ENCODE measurements at regions not wholly inside any gene's neighbourhood (a gene's known extent, or its start where the extent isn't known, plus 50 kb on each side); places are given as distances from the start of the nearest gene placed in this dataset.

DNA sequence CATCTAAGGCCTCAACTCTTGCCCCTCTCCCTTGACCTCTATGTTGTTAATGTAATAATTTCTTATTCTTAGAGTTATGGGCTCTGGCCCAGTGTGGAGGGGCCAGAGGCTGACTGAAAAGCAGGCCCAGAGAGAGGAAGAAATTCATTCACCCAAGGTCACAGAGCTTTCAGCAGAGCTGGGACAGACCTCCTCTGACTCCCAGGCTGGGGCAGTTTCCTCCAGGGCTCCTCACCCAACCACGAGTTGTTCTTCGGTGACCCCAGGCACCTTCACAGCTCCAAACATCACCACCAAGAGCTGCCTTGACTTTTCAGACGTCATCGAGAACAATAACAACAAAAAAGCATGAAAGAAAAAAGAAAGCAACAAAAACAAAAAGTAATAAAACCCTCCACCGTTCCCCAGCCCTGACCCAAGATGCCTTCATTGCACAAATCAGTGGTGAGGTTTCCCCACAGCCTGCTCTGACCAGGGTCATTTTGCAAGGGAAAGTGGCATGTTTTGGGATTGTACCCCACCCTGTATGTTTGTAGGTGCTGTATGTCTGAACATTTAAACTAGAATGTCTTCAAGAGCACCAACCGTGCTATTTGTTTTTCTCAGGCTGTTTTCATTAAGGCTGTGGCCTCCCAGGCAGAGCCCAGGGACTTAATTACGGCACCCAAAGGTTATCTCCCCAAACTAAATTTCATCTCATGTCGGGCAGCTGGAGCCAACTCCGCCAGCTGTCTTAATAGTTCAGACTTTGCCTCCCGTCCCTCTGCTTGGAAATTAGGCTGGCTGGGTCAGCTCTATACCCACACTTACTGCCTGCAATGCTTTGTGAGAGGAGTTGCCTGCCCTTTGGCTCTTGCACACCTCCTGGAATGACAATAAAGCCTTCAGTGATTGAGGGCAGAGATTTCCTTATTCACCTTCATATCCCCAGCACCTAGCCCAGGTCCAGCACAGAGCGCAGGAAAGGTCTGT, 173.8 kb downstream of the RPLP1 start:
- no peak for DNase-seq (ENCODE audit: low read depth, low spot score)

DNA sequence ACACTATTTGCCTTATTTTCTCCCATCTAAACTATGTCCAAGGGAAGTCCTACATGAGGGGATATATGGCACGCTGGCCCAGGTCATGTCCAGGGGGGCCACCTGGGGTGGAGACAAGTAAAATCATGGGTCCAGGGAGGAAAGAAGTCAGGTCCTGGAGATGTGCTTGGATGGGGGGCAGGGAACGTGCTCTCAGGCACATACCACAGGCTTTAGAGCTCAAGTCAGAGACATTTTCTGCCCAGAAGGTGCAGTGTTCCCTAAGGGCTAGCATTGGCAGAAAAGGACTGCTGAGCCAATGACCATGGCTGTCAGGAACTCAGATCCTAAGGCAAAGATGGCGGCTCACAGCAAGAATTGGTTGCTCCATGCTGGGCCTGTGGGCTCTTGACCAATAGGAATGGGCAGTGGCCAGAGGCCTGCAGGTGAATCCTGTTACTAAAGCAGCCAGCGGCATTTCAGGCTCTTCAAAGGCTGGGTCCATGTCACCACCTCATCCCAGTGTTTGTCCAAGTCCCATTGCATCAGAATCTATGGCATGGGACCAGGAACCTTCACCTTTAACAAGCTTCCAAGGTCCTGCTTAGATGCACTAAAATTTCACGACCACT, 175.0 kb downstream of the RPLP1 start:
- no peak for DNase-seq (ENCODE audit: low read depth, low spot score)

DNA sequence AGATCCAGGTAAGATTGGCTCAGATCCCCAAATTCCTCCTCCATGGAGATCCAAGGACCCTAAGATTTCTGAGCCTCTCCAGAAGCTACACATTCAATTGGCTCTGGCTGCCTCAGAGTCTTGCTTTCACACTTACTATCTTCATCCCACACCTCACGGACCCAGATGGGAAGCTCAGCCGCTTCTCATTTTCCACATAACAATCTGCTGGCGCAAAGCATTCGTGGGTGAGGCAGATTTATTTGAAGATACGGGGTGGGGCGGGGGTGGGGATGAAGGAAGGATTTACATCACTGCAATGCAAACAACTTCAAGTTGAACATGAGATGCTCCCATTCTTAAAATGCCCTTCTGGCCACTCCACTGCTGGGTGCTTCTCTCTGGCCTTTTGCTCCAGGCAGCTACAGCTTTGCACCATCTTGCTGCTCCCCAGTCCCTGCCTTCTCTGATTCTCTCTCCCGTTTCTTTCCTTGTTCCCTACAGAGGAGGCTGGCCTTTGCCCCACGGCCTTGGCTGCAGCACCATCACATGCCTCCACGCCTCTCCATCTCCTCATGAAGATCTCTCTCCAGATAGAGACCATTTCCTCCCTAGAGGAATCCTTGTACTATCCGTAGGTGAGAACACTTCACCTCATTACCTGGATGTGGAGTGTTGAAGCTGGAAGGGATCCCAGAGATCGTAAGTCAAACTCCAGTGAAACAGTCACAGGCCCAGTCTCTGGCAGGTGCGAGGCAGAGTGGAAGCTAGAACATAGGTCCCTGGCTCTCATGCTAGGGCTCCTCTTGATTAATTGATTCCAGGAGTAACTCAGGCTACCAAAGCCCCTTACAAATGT, 175.9 kb downstream of the RPLP1 start:
- no peak for DNase-seq (ENCODE audit: low read depth, low spot score)

DNA sequence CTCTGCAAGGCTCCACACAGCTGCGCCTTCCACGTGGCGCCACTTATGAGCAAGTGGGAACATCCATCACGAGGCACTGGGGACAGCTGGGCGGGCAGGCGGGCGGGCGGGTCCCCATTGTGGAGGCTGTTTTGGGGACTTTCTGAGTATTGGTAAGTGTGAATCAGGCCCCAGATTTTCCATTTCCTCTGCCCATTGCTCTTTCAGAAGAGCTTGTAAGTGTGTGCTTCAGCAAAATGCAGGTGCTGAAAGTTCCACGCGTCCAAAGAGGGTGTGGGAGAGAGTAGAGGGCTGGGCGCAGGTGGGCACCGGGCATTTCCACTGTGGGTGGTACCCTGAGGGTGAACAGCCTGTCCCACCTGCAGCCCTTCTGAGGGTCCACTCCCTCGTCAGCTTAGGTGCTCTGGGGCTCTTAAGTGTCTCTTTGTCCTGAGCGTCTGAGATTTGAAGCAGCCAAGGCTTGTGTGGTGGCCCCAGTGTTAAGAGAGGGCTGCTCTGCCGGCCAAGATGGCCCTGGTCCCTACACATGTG, 177.1 kb downstream of the RPLP1 start:
- DNase-seq (ENCODE audit: low read depth, low spot score), result no peak

DNA sequence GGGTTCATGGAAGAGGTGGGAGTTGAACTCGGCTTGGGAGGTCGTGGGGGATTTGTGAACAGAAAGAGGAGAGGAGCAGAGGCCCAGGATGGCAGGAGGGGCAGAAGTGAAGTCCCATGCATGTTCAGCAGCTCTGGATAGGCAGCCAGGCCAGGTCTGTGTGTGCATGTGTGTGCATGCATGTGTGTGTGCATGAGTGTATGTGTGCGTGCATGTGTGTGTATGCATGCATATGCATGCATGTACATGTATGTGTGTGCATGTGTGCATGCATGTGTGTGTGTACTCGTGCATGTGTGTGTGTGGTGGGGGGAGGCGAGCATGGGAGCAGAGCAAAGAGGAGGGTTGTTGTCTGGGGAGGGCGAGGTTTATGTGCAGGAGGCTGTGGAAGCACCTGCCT, 178.4 kb downstream of the RPLP1 start:
- no peak for DNase-seq (ENCODE audit: low read depth, low spot score)

DNA sequence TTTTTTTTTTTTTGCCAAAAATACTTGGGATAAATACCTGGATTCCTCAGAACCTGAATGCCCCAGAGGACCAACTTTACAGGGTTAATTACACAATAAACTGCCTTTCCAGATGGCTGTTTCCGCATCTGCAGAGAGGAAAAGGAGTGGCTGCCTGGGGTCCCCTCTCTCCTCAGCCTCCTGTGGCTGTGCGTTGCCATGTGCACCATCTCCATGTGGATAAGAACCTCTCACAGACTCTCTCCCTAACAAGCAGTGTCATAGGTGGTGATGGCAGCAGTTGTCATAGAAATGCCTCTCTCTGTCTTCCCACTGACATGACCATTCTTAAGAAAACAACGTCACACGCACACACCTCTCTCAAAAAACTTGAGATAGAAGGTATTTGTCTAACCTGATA, 179.4 kb downstream of the RPLP1 start:
- DNase-seq (ENCODE audit: low read depth, low spot score), result no peak

DNA sequence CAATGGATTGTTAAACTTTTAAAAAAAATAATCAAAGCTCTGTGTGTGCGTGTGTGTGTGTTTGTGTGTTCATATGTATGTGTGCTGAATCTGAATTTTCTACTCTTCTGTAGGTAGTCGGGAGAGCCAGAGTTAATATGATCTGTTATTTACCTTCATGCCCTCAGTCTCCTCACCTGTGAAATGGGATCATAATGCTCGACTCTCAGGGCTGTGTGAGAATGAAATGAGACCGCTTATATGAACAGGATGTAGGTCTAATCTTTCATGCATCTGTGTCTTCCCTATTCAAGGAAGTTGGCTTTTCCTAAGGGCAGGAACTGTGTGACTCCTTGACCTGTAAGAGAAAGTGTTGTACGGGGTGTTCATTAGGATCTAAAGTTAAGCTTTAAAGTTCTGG, 182.2 kb downstream of the RPLP1 start:
- DNase-seq (ENCODE audit: low read depth, low spot score), result no peak

DNA sequence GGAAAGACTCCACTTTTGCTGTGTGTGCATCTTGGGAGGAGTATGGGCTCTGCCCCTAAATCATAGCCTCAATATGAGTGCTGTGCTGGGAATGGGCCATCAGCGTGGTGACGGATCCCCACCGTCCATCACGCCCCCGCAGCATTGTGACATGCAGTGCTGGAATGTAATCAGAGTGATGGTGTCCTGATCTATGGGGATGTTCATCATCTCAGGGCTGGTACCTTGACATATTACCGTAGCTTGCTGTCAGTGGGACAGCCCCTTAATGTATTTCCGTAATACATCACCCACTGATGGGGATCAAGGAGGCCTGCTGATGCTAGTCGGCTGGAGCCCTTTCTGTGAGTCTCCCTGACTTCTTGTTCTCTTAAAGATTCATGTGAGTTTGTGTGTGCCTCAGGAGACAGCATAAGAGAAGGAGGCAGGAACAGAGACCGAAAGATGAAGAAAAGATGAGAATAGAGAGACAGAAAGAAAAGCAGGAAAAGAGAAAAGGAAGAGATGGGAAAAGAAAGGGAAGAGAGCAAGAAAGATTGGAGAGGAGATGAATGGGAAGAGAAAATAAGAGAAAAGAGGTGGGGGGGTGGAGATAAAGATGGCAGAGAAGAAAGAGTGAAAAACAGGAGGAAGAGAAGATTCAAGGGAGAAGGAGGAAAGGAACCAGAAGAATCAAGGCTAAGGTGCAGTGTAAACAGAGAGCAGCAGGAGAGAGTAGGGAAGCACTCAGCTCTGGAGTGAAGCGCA, 183.7 kb downstream of the RPLP1 start:
- DNase-seq (ENCODE audit: low read depth, low spot score), result no peak

DNA sequence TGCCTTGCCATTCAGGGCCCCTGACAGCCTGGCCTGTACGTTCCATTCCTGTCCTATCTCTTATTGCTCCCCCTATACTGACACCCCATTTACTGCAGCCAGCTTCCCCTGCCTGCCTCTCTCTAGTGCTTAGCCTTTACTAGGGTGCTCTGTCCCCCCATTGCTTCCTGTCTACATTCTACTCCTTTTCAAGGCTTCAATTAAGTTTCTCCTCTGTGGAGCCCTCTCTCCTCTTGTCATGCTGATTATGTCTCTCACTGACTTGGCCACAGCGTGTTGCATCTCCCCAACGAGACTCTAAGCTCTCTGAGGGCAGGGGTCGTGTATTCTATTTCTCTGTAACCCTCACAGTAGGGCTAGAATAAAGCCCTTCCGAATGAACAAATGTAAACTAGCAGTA, 185.2 kb downstream of the RPLP1 start:
- no peak for DNase-seq (ENCODE audit: low read depth, low spot score)

DNA sequence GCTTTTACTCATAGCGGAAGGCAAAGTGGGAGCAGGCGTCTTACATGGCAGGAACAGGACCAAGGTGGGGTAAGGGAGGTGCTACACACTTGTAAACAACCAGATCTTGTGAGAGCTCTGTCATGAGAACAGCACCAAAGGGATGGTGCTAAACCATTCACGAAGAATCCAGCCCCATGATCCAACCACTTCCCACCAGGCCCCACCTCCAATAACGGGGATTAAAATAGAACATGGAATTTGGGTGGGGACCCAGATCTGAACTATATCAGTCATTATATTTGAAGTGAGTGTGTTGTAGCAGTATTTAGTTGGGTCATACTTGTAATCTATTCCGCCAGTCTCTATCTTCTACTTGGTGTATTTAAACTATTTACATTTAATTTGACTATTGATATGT, 190.9 kb downstream of the RPLP1 start:
- no peak for DNase-seq (ENCODE audit: low read depth, low spot score)

DNA sequence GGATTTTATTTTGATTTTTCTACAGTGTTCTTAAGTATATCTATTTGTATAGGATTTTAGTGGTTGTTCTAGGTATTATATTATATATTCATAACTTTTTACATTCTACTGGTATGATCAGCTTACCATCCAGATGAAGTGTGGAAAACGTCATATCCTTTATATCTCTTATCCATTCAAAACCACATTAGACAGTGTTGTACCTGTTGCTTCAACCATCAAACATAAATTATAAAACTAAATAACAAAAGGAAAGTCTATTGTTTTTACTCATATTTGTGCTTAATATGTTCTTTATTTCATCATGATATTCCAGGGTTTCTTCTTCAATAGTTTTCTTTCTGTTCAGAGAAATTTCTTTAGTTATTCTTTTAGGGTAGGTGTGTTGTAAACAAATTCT, 191.4 kb downstream of the RPLP1 start:
- no peak for DNase-seq (ENCODE audit: low read depth, low spot score)

DNA sequence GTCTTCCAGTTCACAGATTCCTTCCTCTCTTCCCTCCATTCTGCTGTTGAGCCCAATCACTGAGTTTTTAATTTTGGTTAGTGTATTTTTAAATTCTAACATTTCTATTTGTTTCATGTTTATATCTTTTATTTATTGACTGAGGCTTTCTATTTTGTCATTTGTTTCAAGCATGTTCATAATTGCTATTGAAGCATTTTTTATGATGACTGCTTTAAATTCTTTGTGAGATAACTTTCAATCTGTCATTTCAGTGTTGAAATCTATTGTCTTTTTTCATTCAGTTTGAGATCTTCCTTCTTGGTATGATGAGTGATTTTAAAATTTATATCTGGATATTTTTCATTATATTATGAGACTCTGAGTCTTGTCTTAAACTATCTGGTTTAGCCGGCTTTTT, 192.3 kb downstream of the RPLP1 start:
- no peak for DNase-seq (ENCODE audit: low read depth, low spot score)

DNA sequence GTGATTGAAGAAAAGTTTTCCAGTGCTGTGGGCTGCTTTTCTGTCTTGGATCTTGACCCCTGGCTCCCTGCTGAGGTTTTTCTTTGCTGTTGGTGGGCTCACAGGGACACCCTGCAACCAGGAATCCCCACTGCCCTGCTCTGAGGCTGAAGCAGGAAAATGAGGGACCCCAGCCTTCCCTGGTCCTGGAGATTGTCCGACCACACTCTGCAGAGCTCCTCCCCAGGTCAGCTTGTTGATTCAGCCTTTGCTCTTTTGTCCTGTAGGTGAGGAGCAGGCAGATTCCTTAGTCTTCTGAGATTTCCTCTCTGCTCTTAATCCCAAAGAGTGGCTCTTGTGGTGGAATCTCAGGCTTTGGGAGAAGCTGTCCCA, 194.5 kb downstream of the RPLP1 start:
- no peak for DNase-seq (ENCODE audit: low read depth, low spot score)

DNA sequence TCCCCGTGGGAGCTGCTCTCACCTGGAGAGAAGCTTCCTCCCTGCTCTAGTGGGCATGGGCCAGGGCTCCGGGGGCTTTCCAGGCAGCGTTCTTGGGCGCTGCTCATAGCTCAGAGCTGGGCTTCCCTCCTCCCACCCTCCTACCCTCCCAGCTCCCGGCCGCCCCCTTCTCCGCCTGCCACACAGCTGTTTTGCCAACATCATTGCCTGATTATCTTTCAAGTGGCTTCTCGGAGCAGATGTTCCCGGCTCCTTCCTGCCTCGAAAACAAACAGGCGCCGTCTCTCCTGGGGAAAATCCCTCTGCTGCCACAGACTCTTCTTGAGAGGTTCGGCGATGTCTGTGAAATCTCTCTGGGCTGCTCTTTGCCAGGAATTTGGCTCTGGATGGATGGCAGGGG, 195.6 kb downstream of the RPLP1 start:
- DNase-seq (ENCODE audit: low read depth, low spot score), result no peak

DNA sequence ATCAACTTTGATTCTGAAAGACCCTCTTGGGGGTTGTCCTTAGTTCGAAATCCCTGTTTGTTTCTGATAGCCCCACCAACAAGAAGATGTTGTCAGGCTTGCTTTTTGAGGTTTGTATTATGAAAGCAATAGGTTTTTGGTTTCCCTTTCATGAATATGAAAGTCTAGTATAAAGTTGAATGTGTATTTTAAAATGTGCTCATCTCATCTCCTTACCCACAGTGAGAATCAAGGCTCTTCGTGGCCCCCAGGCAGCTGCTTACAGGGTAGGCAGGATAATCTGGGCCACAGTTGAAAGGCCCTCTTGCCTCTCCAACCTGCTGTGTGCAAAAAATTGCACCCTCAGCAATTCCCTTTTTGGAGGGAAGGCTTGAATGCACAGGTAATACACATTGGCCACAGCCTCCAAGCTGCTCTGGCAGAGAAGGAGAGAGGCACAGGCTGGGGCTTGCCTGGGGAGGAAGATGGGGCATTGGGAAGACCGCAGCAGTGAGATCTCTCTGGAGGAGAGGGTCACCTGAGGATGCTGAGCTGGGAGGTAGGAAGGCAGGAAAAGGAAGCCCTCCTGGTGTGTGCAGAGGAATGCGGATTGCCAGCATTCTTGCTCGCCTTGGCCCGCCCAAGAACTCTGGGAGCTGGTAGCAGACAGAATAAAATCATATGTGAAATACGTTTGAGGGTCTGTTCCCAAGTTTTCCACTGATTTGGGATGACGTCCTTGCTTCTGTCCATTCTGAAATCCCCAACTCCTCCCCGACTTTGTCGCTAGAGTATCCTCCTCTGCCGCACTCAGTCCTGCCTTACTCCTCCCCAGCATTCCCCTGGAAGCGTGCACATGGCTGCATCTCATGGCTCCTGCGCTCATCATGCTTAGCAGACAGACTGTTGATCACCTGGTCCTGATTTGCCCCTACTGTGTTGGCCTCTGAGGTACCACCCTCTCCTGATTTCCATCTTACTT, 196.4 kb downstream of the RPLP1 start:
- no peak for DNase-seq (ENCODE audit: low read depth, low spot score)

DNA sequence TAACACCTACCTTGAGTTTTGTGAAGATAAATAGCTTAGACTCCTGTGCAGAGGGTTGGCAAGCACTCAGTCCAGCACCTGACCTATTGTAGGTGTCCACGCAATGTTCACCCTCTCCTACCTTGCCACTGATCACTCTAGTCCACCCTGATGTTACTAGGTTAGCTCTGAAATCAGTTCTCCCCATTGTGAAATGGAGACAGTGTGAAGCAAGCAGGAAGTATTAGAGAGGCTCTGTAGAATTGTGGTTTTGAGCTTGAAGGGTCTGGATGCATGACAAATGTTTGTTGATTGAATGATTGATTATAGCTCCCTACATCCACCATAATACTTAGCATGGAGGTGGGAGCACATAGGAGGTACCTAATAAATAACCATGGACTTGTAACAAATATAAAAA, 199.7 kb downstream of the RPLP1 start:
- DNase-seq (ENCODE audit: low read depth, low spot score), result no peak

DNA sequence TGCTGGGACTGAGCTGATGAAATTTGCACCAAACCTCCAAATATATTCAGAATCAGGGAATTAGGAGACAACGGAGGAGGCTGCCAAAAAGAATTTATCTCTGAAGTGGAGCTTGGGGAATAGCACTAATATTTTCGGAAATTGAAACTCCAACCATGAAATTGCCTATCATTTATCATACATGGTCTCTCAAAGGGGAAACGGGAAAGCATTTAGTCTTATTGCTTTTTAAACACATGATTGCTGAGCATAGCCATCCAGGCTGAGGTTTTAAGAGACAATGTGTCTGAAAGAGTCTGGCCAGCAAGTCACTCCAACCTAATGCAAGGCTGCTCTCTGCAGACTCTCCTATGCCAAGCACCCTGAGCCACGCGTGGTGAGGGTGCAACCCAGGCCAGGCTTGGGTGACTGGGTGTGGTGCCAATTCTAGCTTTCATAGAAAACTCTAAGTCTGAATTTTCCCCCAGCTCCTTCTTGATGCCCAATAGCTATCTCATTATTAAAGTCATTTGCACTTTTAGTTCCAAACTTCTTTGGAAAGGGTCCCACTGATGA, 200.2 kb downstream of the RPLP1 start:
- DNase-seq (ENCODE audit: low read depth, low spot score), result no peak

DNA sequence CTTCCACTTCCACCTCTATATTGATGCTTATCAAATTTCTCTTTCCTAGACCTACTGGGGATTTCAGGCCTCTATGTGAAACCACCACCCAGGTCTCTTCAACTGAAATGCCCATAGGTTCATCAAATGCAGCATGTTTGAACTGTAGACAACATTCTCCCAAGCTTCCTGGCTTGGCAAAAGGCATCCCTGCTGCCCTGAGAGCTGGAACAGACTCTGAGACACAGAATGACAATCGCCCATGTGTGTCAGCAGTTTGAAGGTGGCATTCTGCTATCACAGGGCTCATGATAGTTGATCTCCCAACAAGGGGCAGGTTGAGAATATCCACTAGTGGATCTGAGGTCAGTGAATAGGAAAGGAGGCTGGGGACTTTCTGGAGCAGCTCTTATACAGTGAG, 200.7 kb downstream of the RPLP1 start:
- no peak for DNase-seq (ENCODE audit: low read depth, low spot score)

DNA sequence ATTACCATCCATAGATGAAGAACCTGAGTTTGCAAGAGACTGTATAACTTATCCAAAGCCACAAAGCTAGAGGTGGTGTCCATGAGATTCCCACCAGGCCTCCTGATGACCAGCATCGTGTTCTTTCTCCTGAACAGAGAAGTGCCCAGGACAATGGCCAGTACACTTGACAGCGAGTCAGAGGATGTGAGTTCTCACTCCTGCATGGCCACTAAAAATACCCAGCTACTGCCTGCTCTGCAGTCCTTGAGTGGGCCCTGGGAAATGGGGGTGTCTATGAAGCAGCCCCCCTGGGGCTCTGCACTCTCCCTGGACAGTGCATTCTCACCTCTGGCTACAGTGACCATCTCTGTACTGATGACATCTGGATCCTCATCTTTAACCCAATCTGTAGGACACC, 201.2 kb downstream of the RPLP1 start:
- no peak for DNase-seq (ENCODE audit: low read depth, low spot score)
